ENCODE measurements at regions not wholly inside any gene's neighbourhood (a gene's known extent, or its start where the extent isn't known, plus 50 kb on each side); places are given as distances from the start of the nearest gene placed in this dataset.

DNA sequence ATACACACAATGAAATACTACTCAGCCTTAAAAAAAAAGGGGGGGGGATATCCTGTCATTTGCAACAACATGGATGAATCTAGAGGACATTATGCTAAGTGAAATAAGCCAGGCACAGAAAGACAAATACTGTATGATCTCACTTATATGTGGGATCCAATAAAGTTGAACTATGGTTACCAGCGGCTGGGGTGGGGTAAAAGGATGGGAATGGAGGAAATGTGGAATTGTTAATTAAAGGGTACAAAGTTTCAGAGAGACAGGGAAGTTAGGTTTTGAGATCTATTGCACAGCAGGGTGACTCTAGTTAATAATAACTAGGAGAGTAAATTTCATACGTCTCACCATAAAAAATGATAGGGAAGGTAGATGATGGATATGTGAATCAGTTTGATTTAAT, 76.2 kb upstream of the ZNF608 start:
- Histone ChIP-seq H3K4me3 (no peak overlapping the region), H3K27me3 (replicated peaks in 1 of 2; ENCODE audit: control insufficient read depth in 2 of 2, insufficient read depth in 2 of 2, low read length in 1 of 2) (no peaks in the 10 kb centered on the region), H3K27ac (ENCODE audit: control insufficient read depth, insufficient read depth) (no peak overlapping the region), H3K4me1 (ENCODE audit: control insufficient read depth, insufficient read depth, low read length) (peaks cover 5% of the 10 kb centered on the region; the same call in 1 of the 2 replicates), H3K36me3 (ENCODE audit: control insufficient read depth in 2 of 2, insufficient read depth in 2 of 2, low read length in 1 of 2) (no peaks in the 10 kb centered on the region), H3K79me2 (ENCODE audit: control insufficient read depth, insufficient read depth, low read length) (no peaks in the 10 kb centered on the region), H3K9me3 (replicated peaks; ENCODE audit: control insufficient read depth, insufficient read depth, low read length) (no peaks in the 10 kb centered on the region; the same call in 2 of the 3 replicates), H3K4me2 (ENCODE audit: control insufficient read depth, insufficient read depth) (no peak overlapping the region), H3K9ac (ENCODE audit: control insufficient read depth, insufficient read depth, low read length) (no peak overlapping the region), H2AFZ (ENCODE audit: control insufficient read depth, low read depth, low read length) (no peak overlapping the region), H4K20me1 (ENCODE audit: control insufficient read depth, insufficient read depth) (no peaks in the 10 kb centered on the region)
- SMC1A ChIA-PET (ENCODE audit: uncharacterized antibody, unreplicated experiment): no interaction called here
- DNase-seq (ENCODE audit: low read depth, low spot score) (no peak), FAIRE-seq (no peak), ATAC-seq (no peak)
- intact Hi-C loops (cut with micrococcal nuclease; ENCODE audit: unreplicated experiment) (no loop called here), in situ Hi-C loops (cut with MboI) (no loop called here)
- no TSS peak for BruUV-seq (replicated peaks)
- 21% methylated on average over 2 of the region's 2 CpGs for WGBS (ENCODE audit: insufficient coverage, insufficient replicate concordance, low lambda C conversion rate, missing lambda C conversion rate)
- RAD21 ChIA-PET (ENCODE audit: unreplicated experiment): no interaction called here
- POLR2A ChIA-PET: no interaction called here
- CTCF ChIA-PET: no interaction called here
- TF ChIP-seq NR2C1 (IDR thresholded peaks at IDR 0.05) (no peak), ZNF592 (IDR thresholded peaks at IDR 0.05) (no peak), ZBTB4 (CRISPR knock-in tag; IDR thresholded peaks at IDR 0.05) (no peak), ZNF207 (IDR thresholded peaks at IDR 0.05; ENCODE audit: borderline replicate concordance) (no peak), BACH1 (IDR thresholded peaks at IDR 0.05; ENCODE audit: borderline replicate concordance) (no peak), KAT2A (conservative IDR thresholded peaks at IDR 0.05; ENCODE audit: control insufficient read depth, low read depth, low read length) (no peak), NFIC (IDR thresholded peaks at IDR 0.05; ENCODE audit: low read depth, low read length) (no peak), MTA2 (IDR thresholded peaks at IDR 0.05; ENCODE audit: low read depth) (no peak), DPF2 (IDR thresholded peaks at IDR 0.05) (no peak), USF1 (IDR thresholded peaks at IDR 0.05; ENCODE audit: borderline replicate concordance, extremely low read length, insufficient read depth, low read depth, low read length) (no peak), SMC3 (IDR thresholded peaks at IDR 0.05; ENCODE audit: borderline replicate concordance, low read length) (no peak), EED (IDR thresholded peaks at IDR 0.05; ENCODE audit: low read depth) (no peak), SRF (IDR thresholded peaks at IDR 0.05; ENCODE audit: low read depth in 2 of 2, low read length in 2 of 2) (no peak), ATF7 (IDR thresholded peaks at IDR 0.05; ENCODE audit: low read depth) (no peak)
- TF ChIP-seq, protein P1, sequence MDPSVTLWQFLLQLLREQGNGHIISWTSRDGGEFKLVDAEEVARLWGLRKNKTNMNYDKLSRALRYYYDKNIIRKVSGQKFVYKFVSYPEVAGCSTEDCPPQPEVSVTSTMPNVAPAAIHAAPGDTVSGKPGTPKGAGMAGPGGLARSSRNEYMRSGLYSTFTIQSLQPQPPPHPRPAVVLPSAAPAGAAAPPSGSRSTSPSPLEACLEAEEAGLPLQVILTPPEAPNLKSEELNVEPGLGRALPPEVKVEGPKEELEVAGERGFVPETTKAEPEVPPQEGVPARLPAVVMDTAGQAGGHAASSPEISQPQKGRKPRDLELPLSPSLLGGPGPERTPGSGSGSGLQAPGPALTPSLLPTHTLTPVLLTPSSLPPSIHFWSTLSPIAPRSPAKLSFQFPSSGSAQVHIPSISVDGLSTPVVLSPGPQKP (IDR thresholded peaks at IDR 0.05; ENCODE audit: low read depth, low read length): no peak

Measured in GM12878 (cell line).